Testis (tissue), 2 donors: ENCODE measurements at regions not wholly inside any gene's neighbourhood (a gene's known extent, or its start where the extent isn't known, plus 50 kb on each side); places are given as distances from the start of the nearest gene placed in this dataset.

Experiments
- CTCF ChIP-seq, 3 experiments: fragments of 450-650 bp in 2 of 3; fragments of 200-600 bp in 1 of 3; sonication (generic) in 1 of 3; IDR thresholded peaks; one replicate each; pipeline ENCODE4 v1.5.1; 2016 to 2019; ENCODE audit warnings: antibody characterized with exemption in 3 of 3, mild to moderate bottlenecking in 2 of 3, moderate library complexity in 1 of 3
- POLR2A ChIP-seq: fragments of 450-650 bp; IDR thresholded peaks from one replicate; pipeline ENCODE4 v1.6.1; 2017; ENCODE audit warnings: antibody characterized with exemption, mild to moderate bottlenecking, moderate library complexity

GRCh38 chrX:10761447-10761846, 141.1 kb upstream of the MID1 start:
- no peak for TF ChIP-seq CTCF (IDR thresholded peaks at IDR 0.05)
- TF ChIP-seq POLR2A = no peak
